AG04450 (cell line): ENCODE measurements at regions not wholly inside any gene's neighbourhood (a gene's known extent, or its start where the extent isn't known, plus 50 kb on each side); places are given as distances from the start of the nearest gene placed in this dataset.

ENCODE experiments used
- CTCF ChIA-PET: fragments of 300-600, 350-600 bp; formaldehyde crosslinking; extraction: SDS; loops from one replicate; lab custom pipeline; 2022; ENCODE audit warnings: antibody characterized with exemption, inconsistent platforms; lab: Charles Lee
- POLR2A ChIA-PET: fragments of 350-600 bp; formaldehyde crosslinking; extraction: SDS; loops from one replicate; lab custom pipeline; 2021; ENCODE audit warnings: antibody characterized with exemption, inconsistent platforms; lab: Yijun Ruan, JAX
- DNase-seq: peaks from one replicate; pipeline ENCODE4 v3.0.0-alpha.2; 2011; ENCODE audit warnings: low read depth, low spot score
- H3K27ac ChIP-seq: one replicate; pipeline ENCODE4 v1.5.1; 2012; ENCODE audit warnings: low read depth, low read length, control low read depth
- H3K27me3 ChIP-seq: one replicate; pipeline ENCODE4 v1.6.0; 2012; ENCODE audit warnings: low read length; ENCODE audit not compliant: control insufficient read depth, insufficient read depth
- H3K4me3 ChIP-seq: 2 replicates; pipeline ENCODE4 v1.5.1; 2011; ENCODE audit warnings: mild to moderate bottlenecking, low read depth, low read length, control low read depth
- H3K9me3 ChIP-seq: 2 replicates; pipeline ENCODE4 v1.5.1; 2012; ENCODE audit warnings: low read length; ENCODE audit not compliant: control insufficient read depth, insufficient read depth
- TF ChIP-seq, protein P1 (sequence below): IDR thresholded peaks from 2 replicates; pipeline ENCODE4 v1.5.1; 2011; ENCODE audit warnings: low read depth, low read length, control low read depth, inconsistent platforms

DNA sequence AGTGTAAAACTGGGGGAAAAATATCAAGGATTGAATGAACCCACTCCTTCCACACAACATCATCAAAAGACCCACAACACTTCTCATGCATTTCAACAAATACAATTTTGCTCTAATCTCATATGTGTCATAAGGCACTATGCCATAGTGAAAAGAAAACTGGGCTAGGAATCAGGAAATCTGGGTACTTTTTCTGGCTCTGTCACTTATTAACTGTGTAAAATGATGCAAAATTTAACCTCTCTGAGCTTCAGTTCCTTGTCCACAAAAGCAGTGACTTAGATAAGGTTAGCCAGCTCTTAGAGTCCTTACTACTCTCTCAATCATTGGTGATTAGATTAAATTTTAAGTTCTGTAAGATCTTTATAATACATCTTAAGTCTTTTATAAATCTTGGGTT lies 250.5 kb upstream of the SOX5 start:
- ChIA-PET POLR2A (no interaction called here), CTCF (no interaction called here)
- no peak overlapping the region for H3K4me3 ChIP-seq
- no peak overlapping the region for H3K27ac ChIP-seq
- TF ChIP-seq, protein P1, sequence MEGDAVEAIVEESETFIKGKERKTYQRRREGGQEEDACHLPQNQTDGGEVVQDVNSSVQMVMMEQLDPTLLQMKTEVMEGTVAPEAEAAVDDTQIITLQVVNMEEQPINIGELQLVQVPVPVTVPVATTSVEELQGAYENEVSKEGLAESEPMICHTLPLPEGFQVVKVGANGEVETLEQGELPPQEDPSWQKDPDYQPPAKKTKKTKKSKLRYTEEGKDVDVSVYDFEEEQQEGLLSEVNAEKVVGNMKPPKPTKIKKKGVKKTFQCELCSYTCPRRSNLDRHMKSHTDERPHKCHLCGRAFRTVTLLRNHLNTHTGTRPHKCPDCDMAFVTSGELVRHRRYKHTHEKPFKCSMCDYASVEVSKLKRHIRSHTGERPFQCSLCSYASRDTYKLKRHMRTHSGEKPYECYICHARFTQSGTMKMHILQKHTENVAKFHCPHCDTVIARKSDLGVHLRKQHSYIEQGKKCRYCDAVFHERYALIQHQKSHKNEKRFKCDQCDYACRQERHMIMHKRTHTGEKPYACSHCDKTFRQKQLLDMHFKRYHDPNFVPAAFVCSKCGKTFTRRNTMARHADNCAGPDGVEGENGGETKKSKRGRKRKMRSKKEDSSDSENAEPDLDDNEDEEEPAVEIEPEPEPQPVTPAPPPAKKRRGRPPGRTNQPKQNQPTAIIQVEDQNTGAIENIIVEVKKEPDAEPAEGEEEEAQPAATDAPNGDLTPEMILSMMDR: no peak
- H3K9me3 ChIP-seq: no peaks in the 10 kb centered on the region
- no peaks in the 10 kb centered on the region for H3K27me3 ChIP-seq
- no peak for DNase-seq

DNA sequence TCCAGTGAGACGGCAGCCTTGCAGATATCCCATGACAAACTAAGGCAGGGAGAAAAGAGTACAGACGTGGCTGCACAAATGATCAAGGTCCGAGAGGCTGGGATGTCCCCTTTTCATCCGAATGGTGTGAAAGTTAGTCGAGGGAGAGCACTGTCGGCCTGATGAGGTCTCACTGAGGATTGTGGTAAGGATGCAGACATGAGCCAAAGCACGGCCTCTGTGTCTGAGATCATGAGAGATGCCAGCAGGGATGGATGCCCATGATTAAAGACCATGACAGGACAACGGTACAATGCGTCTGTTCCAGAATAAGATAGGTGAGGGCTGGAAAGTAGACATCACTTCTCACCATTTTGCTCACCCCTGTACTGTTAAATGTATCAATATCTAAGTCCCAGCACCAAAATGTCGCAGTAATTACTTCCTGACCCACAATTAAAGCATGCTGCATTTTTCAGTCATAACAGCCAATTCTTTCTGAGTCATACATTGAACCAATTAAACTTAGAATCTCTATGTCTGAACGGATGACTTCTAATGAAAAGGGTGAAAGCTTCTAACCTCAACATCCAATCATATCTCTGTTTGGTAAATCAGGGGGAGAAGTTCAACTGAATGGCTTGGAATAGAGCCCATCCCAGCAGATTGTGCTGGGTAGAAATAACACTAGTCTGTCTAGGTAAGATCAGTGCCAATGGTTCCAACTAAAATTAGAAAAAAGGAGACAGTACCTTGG lies 249.6 kb upstream of the SOX5 start:
- no peaks in the 10 kb centered on the region for H3K27me3 ChIP-seq
- TF ChIP-seq, protein P1: no peak
- no peak overlapping the region for H3K27ac ChIP-seq
- H3K4me3 ChIP-seq: no peak overlapping the region
- CTCF ChIA-PET: no interaction called here
- POLR2A ChIA-PET: no interaction called here
- H3K9me3 ChIP-seq: no peaks in the 10 kb centered on the region
- no peak for DNase-seq

DNA sequence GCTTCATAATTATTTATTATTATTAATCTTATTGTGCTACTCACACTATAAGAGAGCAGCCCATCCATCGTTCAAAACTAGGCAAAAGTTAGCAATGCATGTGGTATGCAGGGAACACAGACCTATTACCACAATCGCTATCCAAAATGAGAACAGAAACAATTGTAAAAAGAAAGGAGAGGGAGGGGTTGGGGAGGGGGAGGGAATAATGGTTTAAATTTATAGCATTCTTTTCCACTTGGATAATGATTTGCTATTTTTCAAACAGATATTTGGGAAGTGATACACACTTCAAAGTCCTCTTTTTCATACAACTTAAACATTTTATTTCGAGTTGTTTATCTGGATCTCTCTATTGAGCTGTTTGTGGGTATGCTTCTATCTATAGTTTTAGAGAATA lies 248.6 kb upstream of the SOX5 start:
- DNase-seq: no peak

GRCh38 chr12:24197532-24197931 lies 248.1 kb upstream of the SOX5 start:
- Histone ChIP-seq H3K27me3 (no peaks in the 10 kb centered on the region), H3K9me3 (no peaks in the 10 kb centered on the region), H3K4me3 (no peak overlapping the region), H3K27ac (no peak overlapping the region)
- TF ChIP-seq, protein P1: no peak
- ChIA-PET POLR2A (no interaction called here), CTCF (interaction anchor here (0.6 kb wide), 1 partner anchor 31 kb away, joined by 3 read pairs; no protein-coding TSS in a partner anchor)
- DNase-seq: no peak

More for the DNA sequence above, 248.6 kb upstream of the SOX5 start:
- ChIA-PET CTCF (no interaction called here), POLR2A (no interaction called here)
- H3K27me3 ChIP-seq: no peaks in the 10 kb centered on the region
- no peak overlapping the region for H3K27ac ChIP-seq
- H3K4me3 ChIP-seq: no peak overlapping the region
- TF ChIP-seq, protein P1: no peak
- H3K9me3 ChIP-seq: no peaks in the 10 kb centered on the region

- TF ChIP-seq, protein P1: no peak
- H3K27me3 ChIP-seq: no peaks in the 10 kb centered on the region
- no peak overlapping the region for H3K27ac ChIP-seq
- H3K4me3 ChIP-seq: no peak overlapping the region
- no peaks in the 10 kb centered on the region for H3K9me3 ChIP-seq
- CTCF ChIA-PET: no interaction called here
- no peak for DNase-seq
- POLR2A ChIA-PET: no interaction called here
These were observed 245.6 kb upstream of the SOX5 start for GRCh38 chr12:24195063-24195462.
